SK-N-DZ (cell line): ENCODE measurements at regions not wholly inside any gene's neighbourhood (a gene's known extent, or its start where the extent isn't known, plus 50 kb on each side); places are given as distances from the start of the nearest gene placed in this dataset.

Experiments
- DNase-seq: peaks from one replicate; pipeline ENCODE4 v3.0.0-alpha.2; 2015; ENCODE audit warnings: low spot score

- no peak for DNase-seq
These were observed 162.5 kb upstream of the SLC1A4 start for GRCh38 chr2:64826703-64827102.

- no peak for DNase-seq
These were observed 160.9 kb upstream of the SLC1A4 start for GRCh38 chr2:64828261-64828660.

- no peak for DNase-seq
These were observed 159.7 kb upstream of the SLC1A4 start for GRCh38 chr2:64829525-64829924.

GRCh38 chr2:64831134-64831976, 157.8 kb upstream of the SLC1A4 start:
- DNase-seq: peak; percentile 34

GRCh38 chr2:64831977-64832328, 157.2 kb upstream of the SLC1A4 start:
- DNase-seq: no peak

- DNase-seq: no peak
These were observed 156.3 kb upstream of the SLC1A4 start for GRCh38 chr2:64832936-64833335.

GRCh38 chr2:64836566-64836965, 152.6 kb upstream of the SLC1A4 start:
- DNase-seq: no peak

GRCh38 chr2:64837116-64837731, 152.0 kb upstream of the SLC1A4 start:
- no peak for DNase-seq

- no peak for DNase-seq
These were observed 151.1 kb upstream of the SLC1A4 start for GRCh38 chr2:64837925-64838641.

GRCh38 chr2:64838817-64839216, 150.4 kb upstream of the SLC1A4 start:
- DNase-seq: no peak

GRCh38 chr2:64839844-64840243, 149.4 kb upstream of the SLC1A4 start:
- no peak for DNase-seq

GRCh38 chr2:64840426-64840881, 148.7 kb upstream of the SLC1A4 start:
- no peak for DNase-seq

- no peak for DNase-seq
These were observed 147.7 kb upstream of the SLC1A4 start for GRCh38 chr2:64841461-64841860.

GRCh38 chr2:64842030-64842429, 147.2 kb upstream of the SLC1A4 start:
- DNase-seq: no peak

GRCh38 chr2:64844087-64844486, 145.1 kb upstream of the SLC1A4 start:
- no peak for DNase-seq

- DNase-seq: no peak
These were observed 143.8 kb upstream of the SLC1A4 start for GRCh38 chr2:64845273-64845905.

- no peak for DNase-seq
These were observed 143.0 kb upstream of the SLC1A4 start for GRCh38 chr2:64846177-64846576.

GRCh38 chr2:64847930-64848329, 141.3 kb upstream of the SLC1A4 start:
- DNase-seq: no peak

GRCh38 chr2:64848363-64848762, 140.8 kb upstream of the SLC1A4 start:
- DNase-seq: no peak

GRCh38 chr2:64848945-64849344, 140.3 kb upstream of the SLC1A4 start:
- DNase-seq: no peak

- DNase-seq: no peak
These were observed 138.6 kb upstream of the SLC1A4 start for GRCh38 chr2:64850642-64851041.

GRCh38 chr2:64852771-64853241, 136.4 kb upstream of the SLC1A4 start:
- no peak for DNase-seq
